ENCODE measurements at regions not wholly inside any gene's neighbourhood (a gene's known extent, or its start where the extent isn't known, plus 50 kb on each side); places are given as distances from the start of the nearest gene placed in this dataset.

GRCh38 chr4:25474690-25475089 is 97.6 kb downstream of the ANAPC4 start:
- Mint-ChIP-seq H3K9me3 (ENCODE audit: low read depth) (peaks cover 6% of the 10 kb centered on the region), H3K36me3 (no peaks in the 10 kb centered on the region), H3K27ac (no peak overlapping the region), H3K4me3 (no peak overlapping the region), H3K4me1 (no peaks in the 10 kb centered on the region), H3K27me3 (peaks cover 2% of the 10 kb centered on the region)
- ATAC-seq = no peak
- CTCF ChIA-PET = no interaction called here
- DNase-seq = no peak

GRCh38 chr4:25477221-25477620 is 100.2 kb downstream of the ANAPC4 start:
- CTCF ChIA-PET = no interaction called here
- H3K9me3 Mint-ChIP-seq (ENCODE audit: low read depth) = no peaks in the 10 kb centered on the region
- no peak for DNase-seq
- H3K27me3 Mint-ChIP-seq = peaks cover 2% of the 10 kb centered on the region
- ATAC-seq = no peak
- H3K27ac Mint-ChIP-seq = no peak overlapping the region
- H3K4me3 Mint-ChIP-seq = no peak overlapping the region
- no peaks in the 10 kb centered on the region for H3K4me1 Mint-ChIP-seq
- H3K36me3 Mint-ChIP-seq = no peaks in the 10 kb centered on the region

- no peak for DNase-seq
- CTCF ChIA-PET = no interaction called here
- no peak overlapping the region for H3K27ac Mint-ChIP-seq
- ATAC-seq = no peak
- H3K9me3 Mint-ChIP-seq (ENCODE audit: low read depth) = no peaks in the 10 kb centered on the region
- peaks cover 3% of the 10 kb centered on the region for H3K27me3 Mint-ChIP-seq
- H3K36me3 Mint-ChIP-seq = no peaks in the 10 kb centered on the region
- H3K4me3 Mint-ChIP-seq = no peak overlapping the region
- H3K4me1 Mint-ChIP-seq = peaks cover 5% of the 10 kb centered on the region
These were observed 104.6 kb downstream of the ANAPC4 start for GRCh38 chr4:25481648-25482047.

DNA sequence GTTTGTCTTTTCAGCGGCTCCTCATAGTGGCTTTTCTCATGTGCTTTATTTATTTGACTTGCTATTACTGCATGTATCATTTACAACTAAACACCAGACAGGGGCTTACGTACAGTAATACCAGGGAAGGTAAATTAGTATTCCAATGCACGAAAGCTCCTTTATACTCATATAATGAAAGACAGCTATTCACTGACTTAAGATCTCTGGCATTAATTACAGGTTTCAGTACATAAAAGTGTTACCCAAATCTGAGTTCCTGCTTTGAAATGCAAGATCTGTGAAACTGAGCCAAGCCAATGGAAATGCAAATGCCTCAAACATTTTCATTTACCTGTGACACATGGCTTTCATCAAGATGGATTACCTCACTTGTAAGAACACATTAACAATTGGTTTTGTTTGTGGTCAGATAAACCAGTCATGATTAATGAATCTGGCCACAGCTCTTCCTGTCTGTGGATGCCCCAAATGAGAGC is 107.2 kb downstream of the ANAPC4 start:
- peaks cover 2% of the 10 kb centered on the region for H3K36me3 Mint-ChIP-seq
- H3K4me1 Mint-ChIP-seq = peaks cover 5% of the 10 kb centered on the region
- CTCF ChIA-PET = no interaction called here
- peaks cover 3% of the 10 kb centered on the region for H3K9me3 Mint-ChIP-seq (ENCODE audit: low read depth)
- H3K27me3 Mint-ChIP-seq = peaks cover 3% of the 10 kb centered on the region
- DNase-seq = no peak
- H3K4me3 Mint-ChIP-seq = no peak overlapping the region
- no peak for ATAC-seq
- no peak overlapping the region for H3K27ac Mint-ChIP-seq

DNA sequence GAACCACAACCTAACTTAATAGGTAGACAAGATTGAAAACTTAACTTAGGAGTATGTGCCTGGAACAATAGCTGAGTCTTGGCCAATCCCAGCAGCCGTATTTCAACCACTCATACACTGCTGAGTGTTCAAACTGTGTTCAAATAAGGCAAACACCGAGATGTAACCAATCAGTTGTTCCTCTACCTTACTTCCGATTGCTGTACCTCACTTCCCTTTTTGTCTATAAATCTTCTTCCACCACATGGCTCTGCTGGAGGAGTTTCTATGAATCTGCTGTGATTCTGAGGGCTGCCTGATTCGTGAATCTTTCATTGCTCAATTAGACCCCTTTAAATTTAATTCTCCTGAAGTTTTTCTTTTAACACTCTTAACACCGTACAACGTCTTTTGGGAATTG is 108.0 kb downstream of the ANAPC4 start:
- Mint-ChIP-seq H3K36me3 (peaks cover 2% of the 10 kb centered on the region), H3K27ac (no peak overlapping the region), H3K4me3 (no peak overlapping the region), H3K4me1 (peaks cover 5% of the 10 kb centered on the region), H3K9me3 (ENCODE audit: low read depth) (peaks cover 3% of the 10 kb centered on the region), H3K27me3 (peaks cover 3% of the 10 kb centered on the region)
- CTCF ChIA-PET = no interaction called here
- ATAC-seq (no peak), DNase-seq (no peak)

DNA sequence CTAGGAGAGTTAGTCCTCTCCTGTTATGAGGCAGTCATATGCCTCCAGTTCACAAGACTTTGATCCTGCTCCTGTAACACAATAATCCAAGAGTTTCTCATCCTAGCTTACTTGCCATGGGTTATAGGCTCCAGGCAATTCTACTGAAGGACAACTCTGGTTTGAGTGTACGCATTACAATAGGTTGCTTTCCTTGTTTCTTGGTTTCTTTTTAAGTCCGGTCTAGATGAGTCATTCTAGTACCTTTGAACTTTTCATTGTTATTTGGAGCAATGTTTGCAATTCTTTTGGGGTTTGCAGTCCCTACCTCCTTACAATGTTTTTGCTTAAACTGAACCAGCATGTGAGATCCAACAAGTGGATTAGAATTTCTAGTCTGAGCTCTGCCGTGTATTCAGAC is 109.1 kb downstream of the ANAPC4 start:
- Mint-ChIP-seq H3K4me1 (peaks cover 5% of the 10 kb centered on the region), H3K27me3 (peaks cover 3% of the 10 kb centered on the region), H3K9me3 (ENCODE audit: low read depth) (peaks cover 3% of the 10 kb centered on the region), H3K36me3 (peaks cover 2% of the 10 kb centered on the region), H3K4me3 (no peak overlapping the region), H3K27ac (no peak overlapping the region)
- no peak for ATAC-seq
- DNase-seq = no peak
- CTCF ChIA-PET = no interaction called here

DNA sequence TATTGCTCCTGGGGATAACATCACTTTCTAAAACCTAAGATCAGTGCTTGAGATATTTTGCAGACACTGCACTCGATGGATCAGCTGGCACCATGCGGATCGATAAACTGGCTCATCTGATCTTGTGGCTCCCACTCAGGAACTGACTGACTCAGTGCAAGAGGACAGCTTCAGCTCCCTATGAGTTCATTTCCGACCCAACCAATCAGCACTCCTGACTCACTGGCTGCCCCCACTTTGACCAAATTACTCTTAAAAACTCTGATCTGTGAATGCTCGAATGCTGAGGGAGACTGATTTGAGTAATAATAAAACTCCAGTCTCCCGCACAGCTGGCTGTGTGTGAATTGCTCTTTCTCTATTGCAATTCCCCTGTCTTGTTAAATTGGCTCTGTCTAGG is 110.1 kb downstream of the ANAPC4 start:
- no peak for ATAC-seq
- peaks cover 7% of the 10 kb centered on the region for H3K27me3 Mint-ChIP-seq
- peaks cover 3% of the 10 kb centered on the region for H3K9me3 Mint-ChIP-seq (ENCODE audit: low read depth)
- peaks cover 5% of the 10 kb centered on the region for H3K4me1 Mint-ChIP-seq
- no peak for DNase-seq
- CTCF ChIA-PET = no interaction called here
- peaks cover 2% of the 10 kb centered on the region for H3K36me3 Mint-ChIP-seq
- no peak overlapping the region for H3K4me3 Mint-ChIP-seq
- H3K27ac Mint-ChIP-seq = no peak overlapping the region

GRCh38 chr4:25489253-25489797 is 112.3 kb downstream of the ANAPC4 start:
- peaks cover 3% of the 10 kb centered on the region for H3K9me3 Mint-ChIP-seq (ENCODE audit: low read depth)
- peaks cover 2% of the 10 kb centered on the region for H3K36me3 Mint-ChIP-seq
- CTCF ChIA-PET = no interaction called here
- no peak for ATAC-seq
- DNase-seq = no peak
- H3K4me3 Mint-ChIP-seq = no peak overlapping the region
- peaks cover 7% of the 10 kb centered on the region for H3K27me3 Mint-ChIP-seq
- peaks cover 2% of the 10 kb centered on the region for H3K4me1 Mint-ChIP-seq
- H3K27ac Mint-ChIP-seq = no peak overlapping the region

- Mint-ChIP-seq H3K27me3 (peaks cover 4% of the 10 kb centered on the region), H3K4me3 (no peak overlapping the region), H3K27ac (no peak overlapping the region), H3K4me1 (no peaks in the 10 kb centered on the region), H3K9me3 (ENCODE audit: low read depth) (no peaks in the 10 kb centered on the region), H3K36me3 (no peaks in the 10 kb centered on the region)
- no peak for DNase-seq
- no peak for ATAC-seq
- CTCF ChIA-PET = no interaction called here
These were observed 116.4 kb downstream of the ANAPC4 start for GRCh38 chr4:25493466-25493865.

DNA sequence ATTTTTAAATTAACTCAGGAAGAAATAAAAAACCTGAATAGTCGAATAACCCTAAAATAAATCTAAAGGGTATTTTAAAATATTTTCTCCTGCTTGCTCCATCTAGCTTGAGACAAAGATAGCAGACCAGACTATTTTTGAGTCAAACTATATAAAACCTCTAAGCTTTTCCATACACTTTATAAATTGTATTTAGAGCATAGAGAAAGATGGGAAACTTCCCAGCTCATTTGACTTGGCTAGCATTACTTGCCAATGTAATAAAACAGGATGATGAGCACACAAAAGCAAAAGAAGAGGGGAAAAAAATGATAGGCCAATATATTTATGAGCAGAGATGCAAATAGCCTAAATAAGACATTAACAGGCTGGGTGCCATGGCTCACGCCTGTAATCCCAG is 117.1 kb downstream of the ANAPC4 start:
- Mint-ChIP-seq H3K9me3 (ENCODE audit: low read depth) (no peaks in the 10 kb centered on the region), H3K27ac (no peak overlapping the region), H3K27me3 (peaks cover 4% of the 10 kb centered on the region), H3K4me3 (no peak overlapping the region), H3K4me1 (no peaks in the 10 kb centered on the region), H3K36me3 (no peaks in the 10 kb centered on the region)
- ATAC-seq (no peak), DNase-seq (no peak)
- CTCF ChIA-PET = no interaction called here

- DNase-seq (no peak), ATAC-seq (no peak)
- Mint-ChIP-seq H3K4me3 (no peak overlapping the region), H3K4me1 (no peaks in the 10 kb centered on the region), H3K36me3 (no peaks in the 10 kb centered on the region), H3K27ac (no peak overlapping the region), H3K9me3 (ENCODE audit: low read depth) (no peaks in the 10 kb centered on the region), H3K27me3 (no peaks in the 10 kb centered on the region)
- CTCF ChIA-PET = no interaction called here
These were observed 123.7 kb downstream of the ANAPC4 start for GRCh38 chr4:25500626-25501316.

DNA sequence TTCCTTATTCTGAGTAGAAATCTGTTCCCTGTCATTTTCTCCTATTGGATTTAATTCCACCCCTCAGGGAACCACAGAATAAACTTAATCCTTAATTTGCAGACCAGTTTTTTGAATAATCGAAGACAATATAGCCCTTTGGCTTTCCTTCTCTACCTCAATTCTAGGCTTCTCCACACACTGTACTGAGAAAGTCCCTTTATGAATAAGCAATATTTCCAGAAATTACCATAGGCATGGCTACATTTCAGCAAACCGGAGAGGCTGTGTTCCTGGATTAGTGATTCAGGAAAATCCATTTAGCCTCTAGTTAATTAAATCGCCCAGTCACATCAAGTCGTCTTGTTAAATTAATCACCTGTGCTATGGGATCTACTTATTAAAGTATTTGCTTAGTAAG is 125.1 kb downstream of the ANAPC4 start:
- no peak overlapping the region for H3K27ac Mint-ChIP-seq
- DNase-seq (no peak), ATAC-seq (no peak)
- H3K9me3 Mint-ChIP-seq (ENCODE audit: low read depth) = no peaks in the 10 kb centered on the region
- H3K27me3 Mint-ChIP-seq = no peaks in the 10 kb centered on the region
- no peaks in the 10 kb centered on the region for H3K4me1 Mint-ChIP-seq
- CTCF ChIA-PET = no interaction called here
- H3K4me3 Mint-ChIP-seq = no peak overlapping the region
- H3K36me3 Mint-ChIP-seq = no peaks in the 10 kb centered on the region

DNA sequence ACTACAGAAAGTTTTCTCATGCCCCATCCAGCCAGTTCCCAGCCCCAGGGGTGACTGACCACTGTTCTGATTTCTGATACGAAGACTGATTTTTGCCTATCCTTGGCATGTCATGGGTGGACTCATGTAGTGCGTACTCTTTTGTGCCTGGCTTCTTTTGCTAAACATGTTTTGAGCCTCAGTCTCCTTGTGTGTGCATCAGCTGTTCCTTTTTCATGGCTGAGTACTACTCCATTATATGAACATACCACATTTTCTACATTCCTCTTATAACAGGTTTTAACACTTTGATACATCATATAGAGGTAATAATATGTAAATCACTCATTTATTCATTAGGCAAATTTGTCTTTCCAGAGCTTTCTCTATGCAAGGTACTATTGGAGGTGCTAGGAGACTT is 126.7 kb downstream of the ANAPC4 start:
- no peak for ATAC-seq
- CTCF ChIA-PET = no interaction called here
- no peak for DNase-seq
- no peaks in the 10 kb centered on the region for H3K36me3 Mint-ChIP-seq
- no peak overlapping the region for H3K4me3 Mint-ChIP-seq
- no peaks in the 10 kb centered on the region for H3K9me3 Mint-ChIP-seq (ENCODE audit: low read depth)
- no peak overlapping the region for H3K27ac Mint-ChIP-seq
- no peaks in the 10 kb centered on the region for H3K27me3 Mint-ChIP-seq
- H3K4me1 Mint-ChIP-seq = no peaks in the 10 kb centered on the region

GRCh38 chr4:25504932-25505636 is 128.0 kb downstream of the ANAPC4 start:
- H3K9me3 Mint-ChIP-seq (ENCODE audit: low read depth) = no peaks in the 10 kb centered on the region
- no peak overlapping the region for H3K27ac Mint-ChIP-seq
- H3K4me3 Mint-ChIP-seq = no peak overlapping the region
- CTCF ChIA-PET = no interaction called here
- no peak for DNase-seq
- peaks cover 3% of the 10 kb centered on the region for H3K27me3 Mint-ChIP-seq
- H3K4me1 Mint-ChIP-seq = no peaks in the 10 kb centered on the region
- no peaks in the 10 kb centered on the region for H3K36me3 Mint-ChIP-seq
- ATAC-seq = no peak
